Mesenchymal stem cell (in vitro differentiated cells and primary cell): ENCODE measurements at regions not wholly inside any gene's neighbourhood (a gene's known extent, or its start where the extent isn't known, plus 50 kb on each side); places are given as distances from the start of the nearest gene placed in this dataset.
A peak's percentile ranks its signal among the peaks of the same experiment; 100 is the strongest.

Experiments used
- DNase-seq: peaks from one replicate; pipeline ENCODE4 v3.0.0-alpha.2; 2013
- H2AFZ ChIP-seq: one replicate; pipeline ENCODE4 v1.6.1; 2013; ENCODE audit warnings: low read depth, mild to moderate bottlenecking, control low read depth, inconsistent platforms, low read length, moderate library complexity
- H2AK5ac ChIP-seq: 2 replicates; pipeline ENCODE4 v1.6.1; 2013; ENCODE audit warnings: low read length, moderate library complexity, mild to moderate bottlenecking, inconsistent platforms; ENCODE audit not compliant: severe bottlenecking
- H2BK120ac ChIP-seq: one replicate; pipeline ENCODE4 v1.6.1; 2013; ENCODE audit warnings: low read depth, mild to moderate bottlenecking, inconsistent platforms, low read length, moderate library complexity
- H2BK12ac ChIP-seq, 2 experiments: one replicate each; pipeline ENCODE4 v1.6.1; 2013; ENCODE audit warnings: inconsistent platforms in 2 of 2, low read length in 2 of 2, mild to moderate bottlenecking in 2 of 2, moderate library complexity in 2 of 2, control low read depth in 1 of 2
- H2BK15ac ChIP-seq: one replicate; pipeline ENCODE4 v1.6.1; 2013; ENCODE audit warnings: mild to moderate bottlenecking, low read depth, inconsistent platforms; ENCODE audit not compliant: poor library complexity, severe bottlenecking
- H2BK5ac ChIP-seq: 2 replicates; pipeline ENCODE4 v1.6.1; 2013; ENCODE audit warnings: low read depth, mild to moderate bottlenecking, low read length, control low read depth, inconsistent platforms; ENCODE audit not compliant: poor library complexity, severe bottlenecking
- H3K14ac ChIP-seq, 2 experiments: one replicate each; pipeline ENCODE4 v1.6.1; 2013; ENCODE audit warnings: inconsistent platforms in 2 of 2, low read length in 2 of 2, control low read depth in 1 of 2, mild to moderate bottlenecking in 1 of 2, moderate library complexity in 1 of 2
- H3K18ac ChIP-seq, 2 experiments: one replicate each; pipeline ENCODE4 v1.6.1; 2013; ENCODE audit warnings: inconsistent platforms in 2 of 2, low read length in 2 of 2, control low read depth in 1 of 2, low read depth in 1 of 2, mild to moderate bottlenecking in 1 of 2
- H3K23ac ChIP-seq, 2 experiments: one replicate each; pipeline ENCODE4 v1.6.1; 2013; ENCODE audit warnings: inconsistent platforms in 2 of 2, low read length in 2 of 2, mild to moderate bottlenecking in 2 of 2, moderate library complexity in 2 of 2, control low read depth in 1 of 2
- H3K27ac ChIP-seq: 2 replicates; pipeline ENCODE4 v1.5.1; 2013; ENCODE audit warnings: mild to moderate bottlenecking, moderate library complexity, low read length, control low read depth, inconsistent platforms; ENCODE audit not compliant: poor library complexity, severe bottlenecking
- H3K27me3 ChIP-seq, 2 experiments: 2 replicates each; pipeline versions ENCODE4 v1.6.1 to v1.7.0; 2013; ENCODE audit warnings: low read length in 2 of 2, mild to moderate bottlenecking in 2 of 2, moderate library complexity in 2 of 2, control low read depth in 1 of 2, inconsistent platforms in 1 of 2; ENCODE audit not compliant: control insufficient read depth in 1 of 2, insufficient read depth in 1 of 2
- H3K36me3 ChIP-seq, 2 experiments: 2 replicates each; pipeline versions ENCODE4 v1.6.1 to v1.7.0; 2013; ENCODE audit warnings: low read length in 2 of 2, control low read depth in 1 of 2, inconsistent platforms in 1 of 2, low read depth in 1 of 2, mild to moderate bottlenecking in 1 of 2; ENCODE audit not compliant: insufficient read depth in 2 of 2, control insufficient read depth in 1 of 2
- H3K4ac ChIP-seq, 2 experiments: one replicate each; pipeline ENCODE4 v1.6.1; 2013; ENCODE audit warnings: inconsistent platforms in 2 of 2, low read length in 2 of 2, mild to moderate bottlenecking in 2 of 2, moderate library complexity in 2 of 2, control low read depth in 1 of 2, low read depth in 1 of 2
- H3K4me1 ChIP-seq: 2 replicates; pipeline ENCODE4 v1.6.1; 2013; ENCODE audit warnings: low read depth, low read length, control low read depth; ENCODE audit not compliant: control insufficient read depth, insufficient read depth
- H3K4me2 ChIP-seq: 2 replicates; pipeline ENCODE4 v1.6.1; 2013; ENCODE audit warnings: low read length, mild to moderate bottlenecking, inconsistent platforms; ENCODE audit not compliant: poor library complexity, severe bottlenecking
- H3K4me3 ChIP-seq, 2 experiments: 2 replicates each; pipeline versions ENCODE4 v1.5.1 to v1.7.0; 2013; ENCODE audit warnings: low read length in 2 of 2, mild to moderate bottlenecking in 2 of 2, control low read depth in 1 of 2, low read depth in 1 of 2; ENCODE audit not compliant: insufficient read depth in 1 of 2
- H3K79me1 ChIP-seq: replicated peaks from 2 replicates; pipeline ENCODE4 v1.6.1; 2013; ENCODE audit warnings: mild to moderate bottlenecking, control low read depth, low read length, inconsistent platforms; ENCODE audit not compliant: poor library complexity, severe bottlenecking
- H3K9ac ChIP-seq: 2 replicates; pipeline ENCODE4 v1.7.0; 2013; ENCODE audit warnings: mild to moderate bottlenecking, low read length, moderate library complexity
- H3K9me3 ChIP-seq: 2 replicates; pipeline ENCODE4 v1.7.0; 2013; ENCODE audit warnings: mild to moderate bottlenecking, low read length; ENCODE audit not compliant: control insufficient read depth
- H4K8ac ChIP-seq: one replicate; pipeline ENCODE4 v1.6.1; 2013; ENCODE audit warnings: inconsistent platforms, mild to moderate bottlenecking, low read length, moderate library complexity
- H4K91ac ChIP-seq: one replicate; pipeline ENCODE4 v1.6.1; 2013; ENCODE audit warnings: mild to moderate bottlenecking, low read length, inconsistent platforms
- WGBS: methylation state at CpG from one replicate; pipeline ENCODE4 v1.1.7; 2013; ENCODE audit warnings: mixed read lengths; 5-methylcytosine and 5-hydroxymethylcytosine counted together

DNA sequence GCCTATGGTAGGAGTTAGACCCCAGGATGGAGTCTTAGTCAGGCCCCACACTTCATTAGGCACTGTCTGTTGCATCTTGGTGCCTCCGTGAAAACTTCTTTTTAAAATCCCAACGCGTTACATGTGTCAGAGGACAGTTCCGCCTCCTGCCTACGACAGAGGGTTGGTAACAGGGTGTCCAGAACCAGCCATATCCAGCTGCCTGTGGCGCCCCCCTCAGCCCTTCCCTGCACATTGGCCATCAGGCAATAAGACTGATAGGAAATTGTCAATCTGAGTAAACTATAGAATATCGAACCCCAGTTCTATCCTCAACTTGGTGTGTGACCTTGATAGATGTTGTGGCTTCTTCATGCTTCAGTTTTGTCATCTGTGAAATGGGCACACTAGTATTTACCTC is 108.6 kb upstream of the CSF3R start:
- 55% methylated on average over 5 of the region's 7 CpGs for WGBS
- H3K79me1 ChIP-seq: no peaks in the 10 kb centered on the region
- H2BK120ac ChIP-seq: no peak overlapping the region
- H3K4me3 ChIP-seq: no peak overlapping the region
- H2BK12ac ChIP-seq: no peak overlapping the region
- no peak overlapping the region for H3K4me2 ChIP-seq
- no peak overlapping the region for H3K14ac ChIP-seq
- H3K36me3 ChIP-seq: no peaks in the 10 kb centered on the region
- no peaks in the 10 kb centered on the region for H3K4me1 ChIP-seq
- no peak for DNase-seq
- H2BK15ac ChIP-seq: no peak overlapping the region
- no peak overlapping the region for H3K4ac ChIP-seq
- no peak overlapping the region for H3K18ac ChIP-seq
- no peak overlapping the region for H3K9ac ChIP-seq
- no peak overlapping the region for H2AFZ ChIP-seq
- no peak overlapping the region for H3K23ac ChIP-seq
- no peak overlapping the region for H2AK5ac ChIP-seq
- H3K27me3 ChIP-seq: peaks cover 25 to 84% of the 10 kb centered on the region in 2 experiments
- H3K27ac ChIP-seq: no peak overlapping the region
- no peaks in the 10 kb centered on the region for H3K9me3 ChIP-seq
- H4K91ac ChIP-seq: no peak overlapping the region
- no peak overlapping the region for H2BK5ac ChIP-seq
- no peak overlapping the region for H4K8ac ChIP-seq

DNA sequence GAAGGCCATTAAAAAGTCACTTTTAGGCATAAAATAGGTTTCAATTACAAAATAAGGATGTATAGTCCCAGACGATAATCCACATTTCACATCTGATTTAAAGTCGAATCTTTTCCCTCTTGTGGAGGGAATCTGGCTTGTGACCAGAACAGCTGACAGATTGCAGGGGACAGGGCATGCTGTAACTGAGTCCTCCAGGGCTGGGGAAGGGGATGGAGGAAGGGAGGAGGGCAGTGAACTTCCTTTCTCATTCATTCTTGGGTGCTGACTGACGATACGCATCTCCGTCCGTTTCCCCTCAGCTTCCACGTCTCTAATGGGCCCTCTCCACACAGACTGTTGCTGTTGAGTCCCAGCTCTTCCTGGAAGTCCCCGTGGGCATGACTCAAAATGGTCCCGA is 108.1 kb upstream of the CSF3R start:
- Histone ChIP-seq H3K4me2 (no peak overlapping the region), H2BK120ac (no peak overlapping the region), H2BK5ac (no peak overlapping the region), H3K4ac (no peak overlapping the region), H3K9ac (no peak overlapping the region), H2BK12ac (no peak overlapping the region), H3K4me1 (no peaks in the 10 kb centered on the region), H2AFZ (no peak overlapping the region), H4K91ac (no peak overlapping the region), H2BK15ac (no peak overlapping the region), H3K9me3 (no peaks in the 10 kb centered on the region), H2AK5ac (no peak overlapping the region), H3K4me3 (no peak overlapping the region), H3K27ac (no peak overlapping the region), H3K14ac (peak overlapping the region in 1 of 2 experiments; percentile 15), H3K23ac (no peak overlapping the region), H3K36me3 (no peaks in the 10 kb centered on the region), H3K27me3 (peaks cover 25 to 86% of the 10 kb centered on the region in 2 experiments), H4K8ac (no peak overlapping the region), H3K18ac (no peak overlapping the region), H3K79me1 (no peaks in the 10 kb centered on the region)
- DNase-seq: no peak
- 40% methylated on average over 8 of the region's 9 CpGs for WGBS

DNA sequence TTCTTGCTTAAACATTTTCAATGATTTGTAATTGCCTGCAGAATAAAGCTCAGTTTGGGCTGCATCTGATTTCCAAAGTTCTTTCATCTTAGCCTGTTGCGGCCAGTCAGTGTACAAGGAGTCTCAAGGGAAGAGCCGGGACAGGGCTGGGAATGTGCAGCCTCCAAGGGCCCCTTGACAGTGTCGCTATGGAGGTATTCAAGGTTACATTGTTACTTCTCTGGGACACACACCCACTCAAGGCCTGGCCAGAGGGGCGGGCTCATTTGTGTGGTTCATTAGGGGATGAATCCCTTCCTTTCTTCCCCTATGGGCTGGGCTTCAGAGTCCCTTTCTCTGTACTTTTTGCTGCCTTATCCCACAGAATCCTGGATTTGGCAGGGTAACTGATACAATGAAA is 107.6 kb upstream of the CSF3R start:
- 65% methylated on average over 2 of the region's 4 CpGs for WGBS

DNA sequence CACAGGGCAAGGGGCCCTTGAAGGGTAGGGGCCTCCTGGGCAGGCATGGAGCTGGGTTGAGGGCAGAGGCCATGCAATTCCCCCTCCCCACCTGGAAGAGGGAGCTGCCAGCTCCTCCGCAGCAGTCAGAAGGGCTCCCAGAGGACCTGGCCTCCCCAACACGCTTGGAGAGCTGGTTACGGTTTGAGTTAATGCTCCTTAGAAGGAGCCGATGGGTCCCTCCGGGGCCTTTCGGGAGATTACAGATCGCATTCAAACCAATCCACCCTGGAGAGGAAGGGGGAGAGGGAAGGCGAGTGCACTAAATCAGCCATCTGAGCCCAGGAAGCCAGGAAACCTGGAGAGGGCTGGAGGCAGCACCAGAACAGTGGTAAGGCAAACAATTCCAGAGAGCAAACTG is 106.3 kb upstream of the CSF3R start:
- H2BK15ac ChIP-seq: peak overlapping the region; percentile 8
- no peaks in the 10 kb centered on the region for H3K36me3 ChIP-seq
- no peak overlapping the region for H2AK5ac ChIP-seq
- H3K9me3 ChIP-seq: no peaks in the 10 kb centered on the region
- no peak for DNase-seq
- no peak overlapping the region for H2BK5ac ChIP-seq
- no peak overlapping the region for H2BK120ac ChIP-seq
- no peak overlapping the region for H2AFZ ChIP-seq
- H3K4ac ChIP-seq: no peak overlapping the region
- no peaks in the 10 kb centered on the region for H3K4me1 ChIP-seq
- no peak overlapping the region for H3K23ac ChIP-seq
- no peak overlapping the region for H3K4me3 ChIP-seq
- H3K27ac ChIP-seq: no peak overlapping the region
- H4K91ac ChIP-seq: no peak overlapping the region
- H3K27me3 ChIP-seq: peaks cover 26 to 91% of the 10 kb centered on the region in 2 experiments
- no peak overlapping the region for H3K9ac ChIP-seq
- H4K8ac ChIP-seq: no peak overlapping the region
- no peak overlapping the region for H3K18ac ChIP-seq
- no peak overlapping the region for H2BK12ac ChIP-seq
- H3K4me2 ChIP-seq: no peak overlapping the region
- 74% methylated on average over 8 of the region's 8 CpGs for WGBS
- peak overlapping the region in 1 of 2 experiments; percentile 36 for H3K14ac ChIP-seq
- no peaks in the 10 kb centered on the region for H3K79me1 ChIP-seq

More for the DNA sequence above, 107.6 kb upstream of the CSF3R start:
- H3K9me3 ChIP-seq: no peaks in the 10 kb centered on the region
- no peak overlapping the region for H2BK15ac ChIP-seq
- H3K4me3 ChIP-seq: no peak overlapping the region
- H3K79me1 ChIP-seq: no peaks in the 10 kb centered on the region
- H4K91ac ChIP-seq: no peak overlapping the region
- H3K4me2 ChIP-seq: no peak overlapping the region
- no peaks in the 10 kb centered on the region for H3K4me1 ChIP-seq
- no peak overlapping the region for H3K9ac ChIP-seq
- H3K14ac ChIP-seq: no peak overlapping the region
- no peak overlapping the region for H2AFZ ChIP-seq
- H3K23ac ChIP-seq: no peak overlapping the region
- H3K27me3 ChIP-seq: peaks cover 29 to 86% of the 10 kb centered on the region in 2 experiments
- no peaks in the 10 kb centered on the region for H3K36me3 ChIP-seq
- H4K8ac ChIP-seq: no peak overlapping the region
- no peak overlapping the region for H2BK12ac ChIP-seq
- no peak overlapping the region for H2BK120ac ChIP-seq
- H3K4ac ChIP-seq: no peak overlapping the region
- DNase-seq: no peak
- H3K27ac ChIP-seq: no peak overlapping the region
- no peak overlapping the region for H2BK5ac ChIP-seq
- H2AK5ac ChIP-seq: no peak overlapping the region
- no peak overlapping the region for H3K18ac ChIP-seq
